ENCODE measurements at regions not wholly inside any gene's neighbourhood (a gene's known extent, or its start where the extent isn't known, plus 50 kb on each side); places are given as distances from the start of the nearest gene placed in this dataset.
A peak's percentile ranks its signal among the peaks of the same experiment; 100 is the strongest.

DNA sequence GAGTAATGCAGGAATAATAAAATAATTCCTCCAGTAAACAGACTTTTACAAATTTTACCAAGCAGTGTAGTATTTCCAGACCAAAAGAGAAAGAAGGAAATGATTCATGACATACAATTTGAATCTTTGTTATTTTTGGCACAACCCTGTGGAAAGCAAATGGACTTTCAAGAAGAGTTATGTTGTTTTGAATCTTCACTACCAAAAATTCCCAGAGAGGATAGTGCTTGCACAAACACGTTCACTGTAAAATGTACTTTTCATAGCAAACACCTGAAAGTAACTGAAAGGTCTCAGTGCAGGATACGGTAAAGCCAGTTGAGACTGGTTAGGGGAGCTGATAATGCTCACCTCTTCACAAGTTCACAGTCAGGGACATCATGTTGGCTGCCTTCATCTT lies 107.1 kb downstream of the USP22 start:
- WGBS, 5 donors = 9 to 26% (median 15%) methylated on average over 2 of the region's 2 CpGs
- TF ChIP-seq POLR2A (IDR thresholded peaks at IDR 0.05) = no peak
- no peak for TF ChIP-seq POLR2AphosphoS5 (IDR thresholded peaks at IDR 0.05)
- no peak for TF ChIP-seq EP300 (IDR thresholded peaks at IDR 0.05)
- no peak for TF ChIP-seq CTCF (IDR thresholded peaks at IDR 0.05)
- DNase-seq = no peak
- Histone ChIP-seq H3K27ac (peak overlapping the region in 1 of 5 donors; percentile 79), H3K9me3 (no peaks in the 10 kb centered on the region), H3K4me1 (peaks cover 7 to 28% (median 17%) of the 10 kb centered on the region in 4 donors), H3K27me3 (no peaks in the 10 kb centered on the region), H3K36me3 (no peaks in the 10 kb centered on the region), H3K4me3 (no peak overlapping the region)
- intact Hi-C loops (cut with DNase I; ENCODE audit: low total_unique reads) = no loop called here

- Histone ChIP-seq H3K4me3 (no peak overlapping the region), H3K27ac (no peak overlapping the region), H3K9me3 (no peaks in the 10 kb centered on the region), H3K36me3 (no peaks in the 10 kb centered on the region), H3K27me3 (no peaks in the 10 kb centered on the region), H3K4me1 (peaks cover 7 to 28% (median 17%) of the 10 kb centered on the region in 4 donors)
- no peak for DNase-seq
- no peak for TF ChIP-seq CTCF (IDR thresholded peaks at IDR 0.05)
- TF ChIP-seq POLR2A (IDR thresholded peaks at IDR 0.05) = no peak
- no peak for TF ChIP-seq EP300 (IDR thresholded peaks at IDR 0.05)
- no peak for TF ChIP-seq POLR2AphosphoS5 (IDR thresholded peaks at IDR 0.05)
- WGBS, 5 donors = 90 to 95% (median 93%) methylated on average over 15 of the region's 15 CpGs
- intact Hi-C loops (cut with DNase I; ENCODE audit: low total_unique reads) = no loop called here
These were observed 104.6 kb downstream of the USP22 start for GRCh38 chr17:20938244-20938643.

DNA sequence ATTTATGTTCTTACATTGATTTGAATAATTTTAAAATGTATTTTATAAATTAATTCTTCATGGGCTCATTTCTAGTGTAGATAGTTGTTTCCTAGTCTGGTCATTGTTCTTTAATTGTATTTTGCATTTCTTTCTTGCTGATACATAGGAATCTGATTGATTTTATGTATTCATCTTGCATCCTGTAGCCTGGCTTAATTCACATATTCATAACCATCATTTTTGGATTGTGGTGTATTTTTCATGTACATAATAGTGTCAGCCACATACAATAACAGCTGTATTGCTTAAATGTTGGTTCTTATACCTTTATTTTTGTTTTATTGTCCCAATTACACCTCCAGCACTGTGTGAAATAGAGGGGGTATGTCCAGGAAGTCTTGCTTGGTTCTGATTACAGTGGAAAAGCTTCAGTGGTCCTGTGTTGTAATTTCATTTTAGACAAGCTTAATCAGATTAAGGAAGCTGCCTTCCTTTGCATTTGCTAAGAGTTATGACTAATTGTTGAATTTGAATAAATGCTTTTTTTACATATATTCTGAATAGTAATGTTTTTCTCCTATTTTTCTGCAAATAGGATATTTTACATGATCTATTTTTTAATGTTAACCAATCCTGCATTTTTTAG lies 103.7 kb downstream of the USP22 start:
- peaks cover 7 to 28% (median 17%) of the 10 kb centered on the region in 4 donors for H3K4me1 ChIP-seq
- H3K27me3 ChIP-seq = no peaks in the 10 kb centered on the region
- H3K36me3 ChIP-seq = no peaks in the 10 kb centered on the region
- H3K27ac ChIP-seq = no peak overlapping the region
- no peak overlapping the region for H3K4me3 ChIP-seq
- TF ChIP-seq CTCF (IDR thresholded peaks at IDR 0.05) (no peak), POLR2AphosphoS5 (IDR thresholded peaks at IDR 0.05) (no peak), POLR2A (IDR thresholded peaks at IDR 0.05) (no peak), EP300 (IDR thresholded peaks at IDR 0.05) (no peak)
- intact Hi-C loops (cut with DNase I; ENCODE audit: low total_unique reads) = no loop called here
- DNase-seq = no peak
- no peaks in the 10 kb centered on the region for H3K9me3 ChIP-seq

DNA sequence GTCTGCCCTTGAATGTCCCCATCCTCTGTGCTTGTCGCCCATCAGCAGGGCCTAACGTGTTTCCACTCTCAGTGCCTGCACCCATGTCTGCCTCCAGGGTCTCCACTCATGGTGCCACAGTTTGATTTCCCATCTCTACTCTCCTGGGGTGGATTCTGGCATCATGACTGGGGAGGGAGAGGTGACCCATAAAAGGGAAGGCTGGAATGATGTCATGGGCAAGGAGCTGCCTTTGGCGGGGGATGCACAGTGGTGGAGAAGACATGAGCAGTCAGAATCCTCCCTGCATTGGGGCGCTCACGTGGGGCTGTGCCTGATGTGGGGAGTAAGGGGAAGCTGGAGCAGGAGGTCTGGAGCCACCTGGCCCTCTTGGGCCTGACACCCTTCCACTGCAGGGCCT lies 100.9 kb downstream of the USP22 start:
- no peaks in the 10 kb centered on the region for H3K27me3 ChIP-seq
- WGBS, 5 donors = 86 to 92% (median 90%) methylated on average over 5 of the region's 5 CpGs

More for the DNA sequence above, 100.9 kb downstream of the USP22 start:
- intact Hi-C loops (cut with DNase I; ENCODE audit: low total_unique reads) = no loop called here
- Histone ChIP-seq H3K9me3 (no peaks in the 10 kb centered on the region), H3K36me3 (no peaks in the 10 kb centered on the region), H3K27ac (no peak overlapping the region), H3K4me1 (peaks cover 4 to 9% (median 6%) of the 10 kb centered on the region in 4 donors), H3K4me3 (no peak overlapping the region)
- DNase-seq = no peak
- TF ChIP-seq POLR2AphosphoS5 (IDR thresholded peaks at IDR 0.05) (no peak), CTCF (IDR thresholded peaks at IDR 0.05) (no peak), POLR2A (IDR thresholded peaks at IDR 0.05) (no peak), EP300 (IDR thresholded peaks at IDR 0.05) (no peak)

Measured in stomach (tissue), 8 donors.